ENCODE measurements at regions not wholly inside any gene's neighbourhood (a gene's known extent, or its start where the extent isn't known, plus 50 kb on each side); places are given as distances from the start of the nearest gene placed in this dataset.
A peak's percentile ranks its signal among the peaks of the same experiment; 100 is the strongest.

- H3K36me3 Mint-ChIP-seq (ENCODE audit: insufficient read depth in 2 of 2) = peaks cover 0 to 1% of the 10 kb centered on the region in 2 donors
- ATAC-seq (replicated peaks in 1 of 2) (no peak), DNase-seq (no peak)
- no peak overlapping the region for H3K4me3 Mint-ChIP-seq
- no peak overlapping the region for H3K27ac Mint-ChIP-seq
- peaks cover 34% of the 10 kb centered on the region for H3K27me3 Mint-ChIP-seq (ENCODE audit: low read depth)
- no peaks in the 10 kb centered on the region for H3K4me1 Mint-ChIP-seq (ENCODE audit: low read depth)
- no peaks in the 10 kb centered on the region for H3K9me3 Mint-ChIP-seq
Observed at GRCh38 chr5:61687371-61687770, 355.3 kb downstream of the ZSWIM6 start.

GRCh38 chr5:61689153-61689846 lies 357.2 kb downstream of the ZSWIM6 start:
- H3K36me3 Mint-ChIP-seq (ENCODE audit: insufficient read depth in 2 of 2) = peaks cover 0 to 1% of the 10 kb centered on the region in 2 donors

GRCh38 chr5:61697809-61698558 lies 365.9 kb downstream of the ZSWIM6 start:
- ATAC-seq (replicated peaks in 1 of 2) (no peak), DNase-seq (no peak)
- Mint-ChIP-seq H3K9me3 (no peaks in the 10 kb centered on the region), H3K4me3 (no peak overlapping the region), H3K4me1 (ENCODE audit: low read depth) (no peaks in the 10 kb centered on the region), H3K36me3 (ENCODE audit: insufficient read depth in 2 of 2) (no peaks in the 10 kb centered on the region), H3K27me3 (ENCODE audit: low read depth) (no peaks in the 10 kb centered on the region), H3K27ac (no peak overlapping the region)

More at GRCh38 chr5:61689153-61689846, 357.2 kb downstream of the ZSWIM6 start:
- Mint-ChIP-seq H3K4me1 (ENCODE audit: low read depth) (no peaks in the 10 kb centered on the region), H3K4me3 (no peak overlapping the region), H3K9me3 (no peaks in the 10 kb centered on the region), H3K27ac (no peak overlapping the region), H3K27me3 (ENCODE audit: low read depth) (peaks cover 33% of the 10 kb centered on the region)
- DNase-seq (no peak), ATAC-seq (replicated peaks in 1 of 2) (no peak)

GRCh38 chr5:61701877-61702602 lies 370.0 kb downstream of the ZSWIM6 start:
- no peak for ATAC-seq (replicated peaks in 1 of 2)
- no peak overlapping the region for H3K27ac Mint-ChIP-seq
- no peaks in the 10 kb centered on the region for H3K4me1 Mint-ChIP-seq (ENCODE audit: low read depth)
- H3K36me3 Mint-ChIP-seq (ENCODE audit: insufficient read depth in 2 of 2) = no peaks in the 10 kb centered on the region
- no peak for DNase-seq
- no peaks in the 10 kb centered on the region for H3K9me3 Mint-ChIP-seq
- peaks cover 8% of the 10 kb centered on the region for H3K27me3 Mint-ChIP-seq (ENCODE audit: low read depth)
- no peak overlapping the region for H3K4me3 Mint-ChIP-seq

- ATAC-seq (replicated peaks in 1 of 2) (no peak), DNase-seq (no peak)
- H3K4me3 Mint-ChIP-seq = no peak overlapping the region
- no peaks in the 10 kb centered on the region for H3K9me3 Mint-ChIP-seq
- H3K36me3 Mint-ChIP-seq (ENCODE audit: insufficient read depth in 2 of 2) = no peaks in the 10 kb centered on the region
- no peak overlapping the region for H3K27ac Mint-ChIP-seq
- H3K4me1 Mint-ChIP-seq (ENCODE audit: low read depth) = no peaks in the 10 kb centered on the region
- H3K27me3 Mint-ChIP-seq (ENCODE audit: low read depth) = peaks cover 8% of the 10 kb centered on the region
Observed at GRCh38 chr5:61702784-61703183, 370.7 kb downstream of the ZSWIM6 start.

GRCh38 chr5:61704289-61704688 lies 372.2 kb downstream of the ZSWIM6 start:
- H3K36me3 Mint-ChIP-seq (ENCODE audit: insufficient read depth in 2 of 2) = no peaks in the 10 kb centered on the region
- H3K4me1 Mint-ChIP-seq (ENCODE audit: low read depth) = no peaks in the 10 kb centered on the region
- no peaks in the 10 kb centered on the region for H3K9me3 Mint-ChIP-seq
- peaks cover 17% of the 10 kb centered on the region for H3K27me3 Mint-ChIP-seq (ENCODE audit: low read depth)
- no peak overlapping the region for H3K27ac Mint-ChIP-seq
- no peak overlapping the region for H3K4me3 Mint-ChIP-seq
- ATAC-seq (replicated peaks in 1 of 2) (peak in 1 of 2 donors; percentile 17), DNase-seq (no peak)

GRCh38 chr5:61706751-61707150 lies 374.7 kb downstream of the ZSWIM6 start:
- Mint-ChIP-seq H3K36me3 (ENCODE audit: insufficient read depth in 2 of 2) (peaks cover 0 to 3% of the 10 kb centered on the region in 2 donors), H3K4me1 (ENCODE audit: low read depth) (no peaks in the 10 kb centered on the region), H3K9me3 (peaks cover 0 to 3% of the 10 kb centered on the region in 2 donors), H3K27ac (no peak overlapping the region), H3K27me3 (ENCODE audit: low read depth) (peaks cover 22% of the 10 kb centered on the region), H3K4me3 (no peak overlapping the region)
- DNase-seq (no peak), ATAC-seq (replicated peaks in 1 of 2) (no peak)

- DNase-seq (no peak), ATAC-seq (replicated peaks in 1 of 2) (no peak)
- H3K4me3 Mint-ChIP-seq = no peak overlapping the region
- H3K4me1 Mint-ChIP-seq (ENCODE audit: low read depth) = no peaks in the 10 kb centered on the region
- no peaks in the 10 kb centered on the region for H3K36me3 Mint-ChIP-seq (ENCODE audit: insufficient read depth in 2 of 2)
- peaks cover 0 to 10% of the 10 kb centered on the region in 2 donors for H3K9me3 Mint-ChIP-seq
- H3K27ac Mint-ChIP-seq = no peak overlapping the region
- H3K27me3 Mint-ChIP-seq (ENCODE audit: low read depth) = peaks cover 8% of the 10 kb centered on the region
Observed at GRCh38 chr5:61719124-61719523, 387.1 kb downstream of the ZSWIM6 start.

GRCh38 chr5:61720829-61721228 lies 388.8 kb downstream of the ZSWIM6 start:
- ATAC-seq (replicated peaks in 1 of 2) = no peak

GRCh38 chr5:61724102-61724501 lies 392.0 kb downstream of the ZSWIM6 start:
- Mint-ChIP-seq H3K27me3 (ENCODE audit: low read depth) (no peaks in the 10 kb centered on the region), H3K4me3 (no peak overlapping the region), H3K4me1 (ENCODE audit: low read depth) (no peaks in the 10 kb centered on the region), H3K36me3 (ENCODE audit: insufficient read depth in 2 of 2) (no peaks in the 10 kb centered on the region), H3K9me3 (peaks cover 0 to 10% of the 10 kb centered on the region in 2 donors), H3K27ac (no peak overlapping the region)
- DNase-seq = no peak
- no peak for ATAC-seq (replicated peaks in 1 of 2)

More at GRCh38 chr5:61720829-61721228, 388.8 kb downstream of the ZSWIM6 start:
- DNase-seq = no peak
- Mint-ChIP-seq H3K9me3 (peaks cover 0 to 10% of the 10 kb centered on the region in 2 donors), H3K4me1 (ENCODE audit: low read depth) (no peaks in the 10 kb centered on the region), H3K27ac (no peak overlapping the region), H3K36me3 (ENCODE audit: insufficient read depth in 2 of 2) (no peaks in the 10 kb centered on the region), H3K4me3 (no peak overlapping the region), H3K27me3 (ENCODE audit: low read depth) (peaks cover 8% of the 10 kb centered on the region)

GRCh38 chr5:61728287-61728686 lies 396.2 kb downstream of the ZSWIM6 start:
- H3K36me3 Mint-ChIP-seq (ENCODE audit: insufficient read depth in 2 of 2) = no peaks in the 10 kb centered on the region
- H3K27me3 Mint-ChIP-seq (ENCODE audit: low read depth) = peaks cover 18% of the 10 kb centered on the region
- DNase-seq = no peak
- no peaks in the 10 kb centered on the region for H3K4me1 Mint-ChIP-seq (ENCODE audit: low read depth)
- H3K4me3 Mint-ChIP-seq = no peak overlapping the region
- peaks cover 0 to 2% of the 10 kb centered on the region in 2 donors for H3K9me3 Mint-ChIP-seq
- H3K27ac Mint-ChIP-seq = no peak overlapping the region
- ATAC-seq (replicated peaks in 1 of 2) = no peak

GRCh38 chr5:61730866-61731265 lies 398.8 kb downstream of the ZSWIM6 start:
- H3K4me3 Mint-ChIP-seq = no peak overlapping the region
- ATAC-seq (replicated peaks in 1 of 2) = no peak
- H3K27ac Mint-ChIP-seq = no peak overlapping the region
- peaks cover 18% of the 10 kb centered on the region for H3K27me3 Mint-ChIP-seq (ENCODE audit: low read depth)
- H3K9me3 Mint-ChIP-seq = no peaks in the 10 kb centered on the region
- no peaks in the 10 kb centered on the region for H3K36me3 Mint-ChIP-seq (ENCODE audit: insufficient read depth in 2 of 2)
- no peak for DNase-seq
- no peaks in the 10 kb centered on the region for H3K4me1 Mint-ChIP-seq (ENCODE audit: low read depth)

- no peaks in the 10 kb centered on the region for H3K36me3 Mint-ChIP-seq (ENCODE audit: insufficient read depth in 2 of 2)
- no peaks in the 10 kb centered on the region for H3K9me3 Mint-ChIP-seq
- H3K4me3 Mint-ChIP-seq = no peak overlapping the region
- DNase-seq (no peak), ATAC-seq (replicated peaks in 1 of 2) (no peak)
- H3K27ac Mint-ChIP-seq = no peak overlapping the region
- no peaks in the 10 kb centered on the region for H3K4me1 Mint-ChIP-seq (ENCODE audit: low read depth)
- peaks cover 18% of the 10 kb centered on the region for H3K27me3 Mint-ChIP-seq (ENCODE audit: low read depth)
Observed at GRCh38 chr5:61731267-61731945, 399.3 kb downstream of the ZSWIM6 start.

All from activated T-cell treated with anti-CD3 and anti-CD28 coated beads, Interleukin-2, amount 50 U/mL, for 72 hours (primary cell).